Stimulated activated CD8-positive, alpha-beta memory T cell treated with anti-CD3 and anti-CD28 coated beads, Interleukin-7, amount 100 ng/mL, for 1 hour (primary cell): ENCODE measurements at regions not wholly inside any gene's neighbourhood (a gene's known extent, or its start where the extent isn't known, plus 50 kb on each side); places are given as distances from the start of the nearest gene placed in this dataset.
"Not testable (repeated sequence)": the region's sequence is repeated elsewhere in the genome, so short reads cannot be mapped to it uniquely, and the experiment has no call there.

Experiments
- DNase-seq, 2 donors: peaks; one replicate each; pipeline ENCODE4 v3.0.0-alpha.2; 2020; ENCODE audit warnings: low read depth in 2 of 2

GRCh38 chrX:148265829-148266228, 234.6 kb upstream of the AFF2 start:
- no peak for DNase-seq

GRCh38 chrX:148268673-148269072, 231.7 kb upstream of the AFF2 start:
- DNase-seq, result no peak

GRCh38 chrX:148269513-148269912, 230.9 kb upstream of the AFF2 start:
- DNase-seq, result no peak

- no peak for DNase-seq
Observed at GRCh38 chrX:148270499-148270898, 229.9 kb upstream of the AFF2 start.

- no peak for DNase-seq
Observed at GRCh38 chrX:148271263-148271662, 229.2 kb upstream of the AFF2 start.

GRCh38 chrX:148281920-148282319, 218.5 kb upstream of the AFF2 start:
- DNase-seq, result no peak

GRCh38 chrX:148282504-148282903, 217.9 kb upstream of the AFF2 start:
- no peak for DNase-seq

- no peak for DNase-seq
Observed at GRCh38 chrX:148284056-148284455, 216.4 kb upstream of the AFF2 start.

GRCh38 chrX:148284821-148285220, 215.6 kb upstream of the AFF2 start:
- DNase-seq, result no peak

GRCh38 chrX:148288451-148288850, 212.0 kb upstream of the AFF2 start:
- no peak for DNase-seq

- DNase-seq, result no peak
Observed at GRCh38 chrX:148290041-148290440, 210.4 kb upstream of the AFF2 start.

- DNase-seq, result no peak
Observed at GRCh38 chrX:148290931-148291330, 209.5 kb upstream of the AFF2 start.

GRCh38 chrX:148298737-148299136, 201.7 kb upstream of the AFF2 start:
- DNase-seq, result no peak

GRCh38 chrX:148305214-148305613, 195.2 kb upstream of the AFF2 start:
- not testable (repeated sequence) for DNase-seq

- DNase-seq, result no peak
Observed at GRCh38 chrX:148309413-148309812, 191.0 kb upstream of the AFF2 start.

GRCh38 chrX:148310426-148311165, 189.8 kb upstream of the AFF2 start:
- peak; percentile 0 to 5 for DNase-seq

GRCh38 chrX:148311544-148311943, 188.9 kb upstream of the AFF2 start:
- no peak for DNase-seq

- DNase-seq, result no peak
Observed at GRCh38 chrX:148314876-148315275, 185.5 kb upstream of the AFF2 start.

- no peak for DNase-seq
Observed at GRCh38 chrX:148316446-148316845, 184.0 kb upstream of the AFF2 start.

GRCh38 chrX:148322906-148323305, 177.5 kb upstream of the AFF2 start:
- DNase-seq, result no peak

- DNase-seq, result no peak
Observed at GRCh38 chrX:148333989-148334388, 166.4 kb upstream of the AFF2 start.

GRCh38 chrX:148337873-148338272, 162.5 kb upstream of the AFF2 start:
- DNase-seq, result no peak

GRCh38 chrX:148354916-148355315, 145.5 kb upstream of the AFF2 start:
- no peak for DNase-seq

GRCh38 chrX:148361641-148362040, 138.8 kb upstream of the AFF2 start:
- no peak for DNase-seq
